DOHH2 (cell line): ENCODE measurements at regions not wholly inside any gene's neighbourhood (a gene's known extent, or its start where the extent isn't known, plus 50 kb on each side); places are given as distances from the start of the nearest gene placed in this dataset.

Source experiments
- CTCF ChIP-seq: fragments of 200-600 bp; sonication (generic); IDR thresholded peaks from one replicate; pipeline ENCODE4 v1.5.1; 2014; ENCODE audit warnings: antibody characterized with exemption, mild to moderate bottlenecking, low read depth, low read length; ENCODE audit not compliant: poor library complexity, severe bottlenecking
- EZH2phosphoT487 ChIP-seq: fragments of 200-600 bp; sonication (generic); IDR thresholded peaks from 2 replicates; pipeline ENCODE4 v1.6.1; 2017; ENCODE audit warnings: borderline replicate concordance, mild to moderate bottlenecking, antibody characterized with exemption, low read length, moderate library complexity, mixed read lengths

GRCh38 chr2:16538707-16539106, 126.9 kb downstream of the CYRIA start:
- TF ChIP-seq CTCF, result no peak
- TF ChIP-seq EZH2phosphoT487, result no peak
